Panc1 (cell line): ENCODE measurements at regions not wholly inside any gene's neighbourhood (a gene's known extent, or its start where the extent isn't known, plus 50 kb on each side); places are given as distances from the start of the nearest gene placed in this dataset.

Experiments used
- ATAC-seq: fragments of 200-7000 bp; cut with Tn5 transposase; 2 replicates; pipeline ENCODE4 v1.9.1; 2020; ENCODE audit warnings: mild to moderate bottlenecking, moderate library complexity
- BruUV-seq: library from RNA; stranded (reverse); fragments of 400-500 nt; replicated peaks from 2 replicates; lab custom pipeline; 2021; lab: Mats Ljungman, UMichigan
- CTCF ChIA-PET: fragments of 300-600 bp; sonication (Branson Sonifier 250); formaldehyde crosslinking; loops from one replicate; lab custom pipeline; 2022; ENCODE audit warnings: antibody characterized with exemption; lab: Charles Lee
- POLR2A ChIA-PET: fragments of 300-600 bp; sonication (Branson Sonifier 250); formaldehyde crosslinking; loops from one replicate; lab custom pipeline; 2022; ENCODE audit warnings: antibody characterized with exemption; lab: Charles Lee
- DNase-seq: peaks from one replicate; pipeline ENCODE4 v3.0.0-alpha.2; 2010; ENCODE audit warnings: low read depth, low spot score
- H3K27ac ChIP-seq: 2 replicates; pipeline ENCODE4 v1.5.1; 2011; ENCODE audit warnings: mild to moderate bottlenecking, low read length, inconsistent platforms
- H3K27me3 ChIP-seq: fragments of 200-500 bp; sonication (Bioruptor generic); 2 replicates; pipeline ENCODE4 v1.6.0; 2014; ENCODE audit warnings: low read length, inconsistent platforms; ENCODE audit not compliant: control insufficient read depth, insufficient read depth
- H3K36me3 ChIP-seq: fragments of 200-500 bp; sonication (Bioruptor generic); 2 replicates; pipeline ENCODE4 v1.5.1; 2014; ENCODE audit warnings: inconsistent platforms, mild to moderate bottlenecking, low read length, moderate library complexity; ENCODE audit not compliant: control insufficient read depth, insufficient read depth
- H3K4me1 ChIP-seq: 2 replicates; pipeline ENCODE4 v1.5.1; 2011; ENCODE audit warnings: inconsistent platforms, mild to moderate bottlenecking, low read length, moderate library complexity; ENCODE audit not compliant: control insufficient read depth, insufficient read depth
- H3K4me3 ChIP-seq, 2 experiments: 2 replicates each; pipeline ENCODE4 v1.5.1; 2011 to 2012; ENCODE audit warnings: low read depth in 2 of 2, low read length in 2 of 2, mild to moderate bottlenecking in 2 of 2, inconsistent platforms in 1 of 2, moderate library complexity in 1 of 2
- H3K9me3 ChIP-seq: fragments of 200-500 bp; sonication (Bioruptor generic); 2 replicates; pipeline ENCODE4 v1.5.1; 2014; ENCODE audit warnings: low read depth, mild to moderate bottlenecking, inconsistent platforms, low read length, moderate library complexity; ENCODE audit not compliant: control insufficient read depth, insufficient read depth
- POLR2AphosphoS5 ChIP-seq: IDR thresholded peaks from 2 replicates; pipeline ENCODE4 v1.6.1; 2012; ENCODE audit warnings: mild to moderate bottlenecking, low read depth, low read length, moderate library complexity
- SIN3A ChIP-seq: IDR thresholded peaks from 2 replicates; pipeline ENCODE4 v1.6.1; 2012; ENCODE audit warnings: low read depth, mild to moderate bottlenecking, low read length, moderate library complexity, borderline replicate concordance; ENCODE audit not compliant: insufficient read depth
- TCF7L2 ChIP-seq: IDR thresholded peaks from 2 replicates; pipeline ENCODE4 v1.6.1; 2011; ENCODE audit warnings: mild to moderate bottlenecking, low read depth, low read length, inconsistent platforms
- in situ Hi-C: cut with HindIII; loops from 2 replicates; pipeline ENCODE4 v1.10.0; 2016; ENCODE audit warnings: low sequenced_read_pairs, low pct_unique_long_range_greater_than_20kb
- intact Hi-C: fragments of 100-400 bp; cut with micrococcal nuclease; formaldehyde crosslinking; loops from one replicate; pipeline ENCODE4 v1.10.0; 2022; ENCODE audit not compliant: unreplicated experiment
- TF ChIP-seq, protein P1 (sequence below), 2 experiments: IDR thresholded peaks; 2 replicates each; pipeline ENCODE4 v1.6.1; 2011 to 2012; ENCODE audit warnings: low read depth in 2 of 2, control low read depth in 1 of 2, low read length in 1 of 2, mild to moderate bottlenecking in 1 of 2, moderate library complexity in 1 of 2; ENCODE audit not compliant: insufficient read depth in 1 of 2
- TF ChIP-seq, protein P2 (sequence below): fragments of 450-650 bp; IDR thresholded peaks from 2 replicates; pipeline ENCODE4 v1.5.1; 2017; ENCODE audit warnings: mild to moderate bottlenecking

DNA sequence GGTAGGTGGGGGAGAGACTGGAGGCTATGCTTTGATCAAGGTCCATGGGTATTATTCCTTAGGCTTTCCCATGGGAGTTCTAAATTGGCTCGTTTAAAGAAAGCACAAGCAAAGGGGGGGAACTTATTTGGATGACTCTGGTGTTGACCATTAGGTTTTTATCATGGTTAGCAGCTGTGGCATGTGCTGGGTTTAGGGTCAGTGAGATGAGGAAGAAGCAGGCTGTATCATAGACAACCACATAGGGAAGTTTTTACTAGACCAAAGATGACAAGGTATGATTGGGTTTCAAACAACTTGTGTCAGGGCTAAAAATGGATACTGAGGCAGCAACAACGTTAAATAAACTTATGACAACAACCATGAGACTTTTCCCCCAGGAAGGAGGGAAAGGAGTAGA is 97.7 kb downstream of the DNAAF6 start:
- POLR2A ChIA-PET = no interaction called here
- TF ChIP-seq, protein P1, sequence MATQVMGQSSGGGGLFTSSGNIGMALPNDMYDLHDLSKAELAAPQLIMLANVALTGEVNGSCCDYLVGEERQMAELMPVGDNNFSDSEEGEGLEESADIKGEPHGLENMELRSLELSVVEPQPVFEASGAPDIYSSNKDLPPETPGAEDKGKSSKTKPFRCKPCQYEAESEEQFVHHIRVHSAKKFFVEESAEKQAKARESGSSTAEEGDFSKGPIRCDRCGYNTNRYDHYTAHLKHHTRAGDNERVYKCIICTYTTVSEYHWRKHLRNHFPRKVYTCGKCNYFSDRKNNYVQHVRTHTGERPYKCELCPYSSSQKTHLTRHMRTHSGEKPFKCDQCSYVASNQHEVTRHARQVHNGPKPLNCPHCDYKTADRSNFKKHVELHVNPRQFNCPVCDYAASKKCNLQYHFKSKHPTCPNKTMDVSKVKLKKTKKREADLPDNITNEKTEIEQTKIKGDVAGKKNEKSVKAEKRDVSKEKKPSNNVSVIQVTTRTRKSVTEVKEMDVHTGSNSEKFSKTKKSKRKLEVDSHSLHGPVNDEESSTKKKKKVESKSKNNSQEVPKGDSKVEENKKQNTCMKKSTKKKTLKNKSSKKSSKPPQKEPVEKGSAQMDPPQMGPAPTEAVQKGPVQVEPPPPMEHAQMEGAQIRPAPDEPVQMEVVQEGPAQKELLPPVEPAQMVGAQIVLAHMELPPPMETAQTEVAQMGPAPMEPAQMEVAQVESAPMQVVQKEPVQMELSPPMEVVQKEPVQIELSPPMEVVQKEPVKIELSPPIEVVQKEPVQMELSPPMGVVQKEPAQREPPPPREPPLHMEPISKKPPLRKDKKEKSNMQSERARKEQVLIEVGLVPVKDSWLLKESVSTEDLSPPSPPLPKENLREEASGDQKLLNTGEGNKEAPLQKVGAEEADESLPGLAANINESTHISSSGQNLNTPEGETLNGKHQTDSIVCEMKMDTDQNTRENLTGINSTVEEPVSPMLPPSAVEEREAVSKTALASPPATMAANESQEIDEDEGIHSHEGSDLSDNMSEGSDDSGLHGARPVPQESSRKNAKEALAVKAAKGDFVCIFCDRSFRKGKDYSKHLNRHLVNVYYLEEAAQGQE (IDR thresholded peaks at IDR 0.05; ENCODE audit: insufficient read depth in 1 of 2, low read depth in 2 of 2, low read length in 1 of 2) = no peak
- TF ChIP-seq SIN3A = no peak
- TF ChIP-seq POLR2AphosphoS5 = no peak
- no peak for TF ChIP-seq TCF7L2
- TF ChIP-seq, protein P2, sequence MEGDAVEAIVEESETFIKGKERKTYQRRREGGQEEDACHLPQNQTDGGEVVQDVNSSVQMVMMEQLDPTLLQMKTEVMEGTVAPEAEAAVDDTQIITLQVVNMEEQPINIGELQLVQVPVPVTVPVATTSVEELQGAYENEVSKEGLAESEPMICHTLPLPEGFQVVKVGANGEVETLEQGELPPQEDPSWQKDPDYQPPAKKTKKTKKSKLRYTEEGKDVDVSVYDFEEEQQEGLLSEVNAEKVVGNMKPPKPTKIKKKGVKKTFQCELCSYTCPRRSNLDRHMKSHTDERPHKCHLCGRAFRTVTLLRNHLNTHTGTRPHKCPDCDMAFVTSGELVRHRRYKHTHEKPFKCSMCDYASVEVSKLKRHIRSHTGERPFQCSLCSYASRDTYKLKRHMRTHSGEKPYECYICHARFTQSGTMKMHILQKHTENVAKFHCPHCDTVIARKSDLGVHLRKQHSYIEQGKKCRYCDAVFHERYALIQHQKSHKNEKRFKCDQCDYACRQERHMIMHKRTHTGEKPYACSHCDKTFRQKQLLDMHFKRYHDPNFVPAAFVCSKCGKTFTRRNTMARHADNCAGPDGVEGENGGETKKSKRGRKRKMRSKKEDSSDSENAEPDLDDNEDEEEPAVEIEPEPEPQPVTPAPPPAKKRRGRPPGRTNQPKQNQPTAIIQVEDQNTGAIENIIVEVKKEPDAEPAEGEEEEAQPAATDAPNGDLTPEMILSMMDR = no peak
- in situ Hi-C loops = no loop called here
- H3K36me3 ChIP-seq = no peaks in the 10 kb centered on the region
- intact Hi-C loops = no loop called here
- ATAC-seq = no peak
- no peak overlapping the region for H3K27ac ChIP-seq
- no peaks in the 10 kb centered on the region for H3K4me1 ChIP-seq
- H3K9me3 ChIP-seq = no peaks in the 10 kb centered on the region
- no peak for DNase-seq
- H3K4me3 ChIP-seq = no peak overlapping the region
- peaks cover 2% of the 10 kb centered on the region; the same call in 1 of the 2 replicates for H3K27me3 ChIP-seq
- BruUV-seq = no TSS peak
- CTCF ChIA-PET = no interaction called here

DNA sequence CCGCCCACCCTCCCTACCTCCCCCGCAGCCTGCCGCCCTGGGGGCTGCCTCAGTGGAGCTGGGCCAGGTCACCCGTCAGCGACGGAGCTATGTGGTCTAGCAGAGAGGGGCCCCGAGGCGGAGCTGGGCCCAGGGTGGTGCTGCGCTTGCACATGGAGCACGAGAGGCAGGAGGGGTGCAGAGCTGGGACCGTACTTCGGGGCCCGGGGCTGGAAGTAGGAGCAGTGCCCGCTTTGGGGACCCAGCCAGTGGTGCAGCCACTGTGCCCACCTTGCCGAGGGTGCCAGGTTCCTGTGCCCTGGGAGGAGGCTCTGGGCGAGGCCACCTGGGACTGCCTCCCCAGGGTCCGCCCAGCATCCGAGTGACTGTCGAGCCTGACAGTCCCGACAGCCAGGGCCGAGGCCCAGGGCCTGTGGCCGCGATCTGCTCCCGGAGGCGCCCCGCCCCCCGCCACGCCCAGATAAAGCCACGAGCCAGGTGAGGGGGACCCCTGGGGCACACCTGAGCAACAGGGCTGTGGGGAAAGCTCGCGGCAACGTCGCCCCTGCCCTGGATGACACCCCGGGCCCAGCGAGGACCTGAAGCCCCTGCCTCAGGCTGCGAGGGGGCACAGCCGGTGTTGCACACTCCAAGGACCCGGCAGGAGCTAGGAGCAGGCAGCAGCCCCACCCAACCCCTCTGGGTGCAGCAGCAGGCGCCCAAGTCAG is 117.5 kb downstream of the DNAAF6 start:
- no peak overlapping the region for H3K27ac ChIP-seq
- no peaks in the 10 kb centered on the region for H3K4me1 ChIP-seq
- ChIA-PET CTCF (interaction anchor here (0.6 kb wide), 2 partner anchors 295 to 1486 kb away, joined by 3 to 5 read pairs; no protein-coding TSS in a partner anchor), POLR2A (no interaction called here)
- no TSS peak for BruUV-seq
- H3K27me3 ChIP-seq = no peaks in the 10 kb centered on the region; the same call in 1 of the 2 replicates
- no peaks in the 10 kb centered on the region for H3K9me3 ChIP-seq
- no peak overlapping the region for H3K4me3 ChIP-seq
- intact Hi-C loops = no loop called here
- no peaks in the 10 kb centered on the region for H3K36me3 ChIP-seq
- ATAC-seq (no peak), DNase-seq (no peak)
- in situ Hi-C loops = no loop called here
- TF ChIP-seq SIN3A = no peak
- TF ChIP-seq TCF7L2 = no peak
- TF ChIP-seq, protein P2 = no peak
- TF ChIP-seq, protein P1 (IDR thresholded peaks at IDR 0.05; ENCODE audit: insufficient read depth in 1 of 2, low read depth in 2 of 2, low read length in 1 of 2) = no peak
- TF ChIP-seq POLR2AphosphoS5 = no peak
